ENCODE measurements at regions not wholly inside any gene's neighbourhood (a gene's known extent, or its start where the extent isn't known, plus 50 kb on each side); places are given as distances from the start of the nearest gene placed in this dataset.
"Not testable (repeated sequence)": the region's sequence is repeated elsewhere in the genome, so short reads cannot be mapped to it uniquely, and the experiment has no call there.

DNA sequence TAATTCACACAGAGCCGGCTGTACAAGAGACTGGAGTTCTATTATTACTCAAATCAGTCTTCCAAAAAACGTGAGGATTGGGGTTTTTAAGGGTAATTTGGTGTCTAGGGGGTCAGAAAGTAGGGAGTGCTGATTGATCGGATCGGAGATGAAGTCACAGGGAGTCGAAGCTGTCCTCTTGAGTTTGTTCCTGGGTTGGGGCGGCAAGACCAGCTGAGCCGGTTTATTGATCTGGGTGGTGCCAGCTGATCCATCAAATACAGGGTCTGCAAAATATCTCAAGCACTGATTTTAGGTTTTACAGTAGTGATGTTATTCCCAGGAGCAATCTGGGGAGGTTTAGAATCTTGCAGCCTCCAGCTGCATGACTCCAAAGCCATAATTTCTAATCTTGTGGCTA lies 262.7 kb downstream of the KCNRG start:
- no peak for DNase-seq

GRCh38 chr13:50280441-50280937 lies 265.2 kb downstream of the KCNRG start:
- no peak for DNase-seq

DNA sequence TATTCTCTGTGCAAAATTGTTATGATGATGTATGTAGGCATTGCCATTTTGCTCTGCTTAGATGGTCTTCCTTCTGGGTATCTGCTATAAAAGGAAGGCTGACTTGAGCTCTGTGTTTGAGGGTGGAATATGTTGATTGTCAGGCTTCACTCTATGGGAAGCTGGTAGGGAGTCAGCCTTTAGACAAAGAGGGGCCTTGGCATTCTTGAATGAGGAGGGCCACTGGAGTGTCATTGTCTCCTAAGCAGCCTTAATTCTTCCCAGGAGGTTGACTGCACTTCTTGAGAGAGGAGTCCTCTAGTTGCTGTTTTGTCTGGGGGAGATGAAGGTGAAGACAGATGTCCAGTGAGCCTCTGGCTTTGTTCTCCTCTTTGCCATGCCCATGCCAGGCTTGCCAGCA lies 266.8 kb downstream of the KCNRG start:
- DNase-seq: no peak

DNA sequence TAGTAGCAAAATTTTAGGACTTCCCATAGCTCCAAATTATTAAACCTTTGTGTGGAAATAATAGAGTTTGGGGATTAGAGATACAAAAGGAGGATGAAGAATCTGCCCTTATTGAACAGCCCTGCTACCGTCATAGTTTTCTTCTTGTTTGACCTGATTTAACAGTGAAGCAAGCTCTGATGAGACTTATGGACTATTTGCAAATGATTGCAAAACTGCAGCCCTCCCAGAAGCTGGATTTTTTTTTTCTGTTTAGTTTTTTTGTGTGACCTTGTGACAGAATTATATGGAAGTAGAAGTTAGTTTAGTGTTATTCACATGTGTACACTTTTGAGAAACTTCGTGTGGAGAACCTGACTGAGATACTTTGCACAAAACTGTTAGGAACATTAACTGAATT lies 267.8 kb downstream of the KCNRG start:
- no peak for DNase-seq

DNA sequence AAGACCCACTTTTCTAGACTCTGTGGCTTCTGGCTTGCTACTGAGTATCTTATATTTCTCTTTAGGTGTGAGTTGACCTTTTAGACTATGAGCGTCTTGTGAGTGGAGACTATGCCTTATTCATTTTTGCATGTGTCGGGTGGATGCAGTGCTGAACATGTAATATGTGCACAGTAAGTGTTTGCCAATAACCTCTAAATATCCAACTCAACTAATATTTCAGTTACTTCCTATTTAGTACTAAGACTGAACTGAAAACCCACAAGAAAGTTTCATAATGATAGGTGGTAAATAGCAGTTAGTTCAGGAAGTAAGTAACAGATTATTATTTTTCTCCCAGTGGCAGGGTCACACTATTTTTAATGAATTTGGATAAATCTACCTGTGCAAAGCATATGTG lies 269.3 kb downstream of the KCNRG start:
- no peak for DNase-seq

DNA sequence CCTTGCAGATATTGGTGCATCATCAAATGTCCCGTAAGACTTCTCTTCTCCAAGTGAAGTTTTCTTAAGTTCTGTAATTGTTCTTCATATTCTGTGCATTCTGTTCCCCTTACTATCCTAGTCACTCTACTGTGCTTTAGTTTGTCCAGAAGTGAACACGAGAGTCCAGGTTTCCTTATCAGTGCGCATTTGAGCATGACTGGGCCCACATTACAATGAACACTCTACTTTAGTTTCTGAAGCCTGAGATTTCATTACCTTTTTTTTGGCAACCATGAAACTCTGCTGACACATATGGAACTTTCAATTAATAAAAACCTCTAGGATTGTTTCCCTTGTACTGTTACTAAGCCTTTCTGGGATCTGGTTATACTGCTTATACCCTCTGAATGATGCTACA lies 270.0 kb downstream of the KCNRG start:
- DNase-seq: no peak

- DNase-seq: no peak
Observed at GRCh38 chr13:50286324-50286723, 271.1 kb downstream of the KCNRG start.

- DNase-seq: no peak
Observed at GRCh38 chr13:50290186-50290585, 274.9 kb downstream of the KCNRG start.

GRCh38 chr13:50291611-50292010 lies 276.4 kb downstream of the KCNRG start:
- no peak for DNase-seq

GRCh38 chr13:50292081-50292480 lies 276.8 kb downstream of the KCNRG start:
- DNase-seq: no peak

DNA sequence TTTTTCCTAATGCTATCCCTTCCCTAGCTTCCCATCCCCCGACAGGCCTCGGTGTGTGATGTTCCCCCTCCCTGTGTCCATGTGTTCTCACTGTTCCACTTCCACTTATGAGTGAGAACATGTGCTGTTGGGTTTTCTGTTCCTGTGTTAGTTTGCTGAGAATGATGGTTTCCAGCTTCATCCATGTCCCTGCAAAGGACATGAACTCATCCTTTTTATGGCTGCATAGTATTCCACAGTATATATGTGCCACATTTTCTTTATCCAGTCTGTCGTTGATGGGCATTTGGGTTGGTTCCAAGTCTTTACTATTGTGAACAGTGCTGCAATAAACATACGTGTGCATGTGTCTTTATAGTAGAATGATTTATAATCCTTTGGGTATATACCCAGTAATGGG lies 279.2 kb downstream of the KCNRG start:
- DNase-seq: not testable (repeated sequence)

DNA sequence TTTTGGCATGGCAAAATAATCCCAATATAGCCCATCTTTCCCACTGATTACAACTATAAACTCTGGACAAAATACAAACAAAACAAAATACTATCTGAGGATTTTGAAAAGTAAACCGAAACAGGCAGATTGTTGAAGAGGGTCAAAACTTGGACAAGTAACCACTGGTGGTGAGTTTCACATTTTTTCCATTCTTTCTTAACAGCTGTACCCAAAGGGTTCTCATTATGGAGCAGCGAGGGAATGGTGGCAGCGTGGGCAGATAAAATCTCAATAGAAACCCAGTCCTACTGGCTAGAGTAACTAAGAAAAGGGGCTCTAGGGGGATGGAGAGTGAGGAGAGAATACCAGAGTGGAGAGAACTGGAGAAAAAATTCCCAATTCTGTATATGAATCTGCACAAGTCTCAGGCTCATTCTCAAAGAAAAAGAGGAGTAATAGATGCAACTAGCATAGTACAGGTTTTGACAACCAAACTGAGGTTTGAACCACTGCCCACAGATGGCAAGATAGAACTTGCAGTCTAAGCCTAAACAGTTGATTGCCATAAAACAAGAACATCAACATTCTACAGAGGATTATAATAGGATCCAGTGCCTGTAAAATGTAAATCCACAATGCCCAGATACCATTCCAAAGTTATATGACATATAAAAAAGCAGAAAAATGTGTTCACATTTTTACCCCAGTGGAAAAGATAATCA lies 284.5 kb downstream of the KCNRG start:
- no peak for DNase-seq

GRCh38 chr13:50303963-50304721 lies 288.9 kb downstream of the KCNRG start:
- no peak for DNase-seq

DNA sequence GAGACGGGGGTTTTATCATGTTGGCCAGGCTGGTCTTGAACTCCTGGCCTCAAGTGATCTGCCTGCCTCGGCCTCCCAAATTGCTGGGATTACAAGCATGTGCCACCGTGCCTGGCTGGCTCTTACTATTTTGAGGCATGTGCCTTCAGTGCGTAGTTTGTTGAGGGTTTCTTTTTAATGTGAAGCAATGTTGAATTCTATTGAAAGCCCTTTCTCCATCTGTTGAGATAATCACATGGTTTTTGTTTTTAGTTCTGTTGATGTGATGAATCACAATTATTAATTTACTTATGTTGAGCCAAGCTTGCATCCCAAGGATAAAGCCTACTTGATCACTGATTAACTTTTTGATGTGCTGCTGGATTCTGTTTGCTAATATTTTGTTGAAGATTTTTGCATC lies 290.9 kb downstream of the KCNRG start:
- DNase-seq: no peak

DNA sequence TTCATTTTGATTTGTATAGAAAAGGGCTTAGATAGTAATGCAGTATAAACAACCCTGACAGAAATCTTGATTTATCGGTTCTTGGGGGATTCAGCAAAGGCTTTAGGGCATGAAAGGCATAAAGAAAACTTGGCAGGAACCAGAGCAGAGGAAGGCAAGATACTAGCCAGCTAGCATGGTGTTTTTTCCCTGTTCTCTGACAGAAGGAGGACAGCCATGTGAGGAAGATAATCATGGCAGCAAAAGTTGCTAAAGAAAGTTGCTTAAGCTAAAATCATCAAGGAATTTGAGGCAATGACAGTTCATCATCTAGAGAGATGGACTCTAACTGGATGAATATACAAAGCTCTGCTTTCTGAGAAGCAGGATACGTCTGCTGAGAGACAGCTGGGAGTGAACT lies 294.1 kb downstream of the KCNRG start:
- no peak for DNase-seq

- no peak for DNase-seq
Observed at GRCh38 chr13:50309882-50310594, 294.8 kb downstream of the KCNRG start.

DNA sequence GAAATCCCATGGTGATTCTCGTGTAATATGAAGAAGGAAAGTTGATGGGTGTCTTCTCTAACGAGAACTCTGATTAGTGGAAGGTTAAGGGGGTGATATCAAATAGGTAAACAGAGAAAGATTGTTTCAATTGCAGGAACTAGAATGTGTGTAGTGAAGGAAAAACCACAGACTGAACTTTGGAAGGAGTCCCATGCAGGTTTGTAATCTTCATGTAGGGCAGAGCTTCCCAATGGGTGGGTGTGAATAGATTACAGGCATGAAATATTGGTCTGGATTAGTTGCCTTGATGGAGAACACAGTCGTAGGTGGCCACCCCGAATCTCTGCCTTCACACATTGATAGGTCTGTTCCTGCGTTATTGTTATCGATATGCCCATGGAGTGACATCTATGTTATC lies 295.5 kb downstream of the KCNRG start:
- DNase-seq: no peak

- no peak for DNase-seq
Observed at GRCh38 chr13:50318887-50319286, 303.6 kb downstream of the KCNRG start.

DNA sequence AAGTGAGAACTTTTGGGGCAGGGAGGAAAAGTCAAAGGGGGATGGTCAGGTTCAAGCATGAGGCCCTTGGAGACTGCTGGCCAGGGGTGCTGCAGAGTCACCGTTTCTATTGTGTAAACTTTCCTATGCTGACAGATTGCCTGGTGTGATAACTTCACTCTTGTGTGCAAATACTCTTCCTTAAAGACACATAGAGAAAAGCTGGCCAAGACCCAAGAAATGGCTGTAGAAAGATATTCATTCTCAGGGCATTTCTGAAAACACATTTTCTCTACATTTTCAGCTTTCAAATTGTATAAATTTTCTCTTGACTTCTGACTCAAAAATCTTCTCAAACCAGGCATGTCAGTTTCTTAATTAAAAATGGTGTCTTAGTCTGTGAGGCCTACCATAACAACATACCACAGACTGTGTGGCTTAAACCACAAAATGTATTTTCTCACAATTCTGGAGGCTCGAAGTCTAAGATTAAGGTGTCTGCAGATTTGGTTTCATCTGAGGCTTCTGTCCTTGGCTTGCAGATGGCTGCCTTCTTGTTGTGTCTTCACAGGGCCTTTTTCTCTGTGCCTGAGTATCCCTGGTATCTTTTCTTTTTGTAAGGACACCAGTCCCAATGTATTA lies 304.5 kb downstream of the KCNRG start:
- no peak for DNase-seq

DNA sequence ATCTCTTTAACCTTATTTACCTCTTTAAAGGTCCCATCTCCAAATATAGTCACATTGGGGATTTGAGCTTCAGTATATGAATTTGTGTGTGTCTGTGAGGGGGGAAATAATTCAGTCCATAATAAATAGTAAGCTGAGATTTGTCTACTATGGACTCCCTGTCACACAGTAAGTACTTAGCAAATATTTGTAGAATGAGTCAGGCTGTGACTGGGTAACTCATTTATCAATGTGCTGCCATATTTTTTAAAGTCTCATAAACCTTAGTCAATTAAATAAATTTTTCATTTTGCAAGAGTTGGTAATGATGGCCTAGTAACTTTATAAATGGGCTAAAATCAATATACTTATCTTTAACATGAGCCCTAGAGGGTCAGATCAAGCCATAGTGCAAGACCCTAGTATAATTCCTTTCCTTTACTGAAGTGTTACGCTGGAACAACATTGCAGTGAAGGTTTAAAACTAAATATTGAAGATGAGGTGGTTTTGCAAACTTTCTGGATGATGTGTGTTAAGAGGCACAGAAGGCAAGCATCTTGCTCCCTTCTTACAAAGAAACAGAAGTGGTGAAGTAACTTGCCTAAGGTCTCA lies 305.1 kb downstream of the KCNRG start:
- no peak for DNase-seq

- no peak for DNase-seq
Observed at GRCh38 chr13:50322006-50322405, 306.8 kb downstream of the KCNRG start.

GRCh38 chr13:50323440-50324065 lies 308.3 kb downstream of the KCNRG start:
- no peak for DNase-seq

All from activated T-cell treated with anti-CD3 and anti-CD28 coated beads for 4 hours (primary cell).